A549 (cell line): ENCODE measurements at regions not wholly inside any gene's neighbourhood (a gene's known extent, or its start where the extent isn't known, plus 50 kb on each side); places are given as distances from the start of the nearest gene placed in this dataset.

Source experiments
- ATAC-seq, 2 experiments: fragments of 200-7000 bp in 1 of 2; fragments of >200 bp in 1 of 2; cut with Nextera tagmentation in 1 of 2; cut with Tn5 transposase in 1 of 2; 3 replicates each; pipeline versions ENCODE4 v1.8.0 to v1.9.1; 2018 to 2020; ENCODE audit warnings: mild to moderate bottlenecking in 1 of 2, moderate library complexity in 1 of 2
- CTCF ChIA-PET: fragments of 300-600 bp; sonication (Branson Sonifier 250); formaldehyde crosslinking; extraction: SDS; loops from one replicate; lab custom pipeline; 2021; ENCODE audit warnings: antibody characterized with exemption, inconsistent platforms; lab: Yijun Ruan, JAX
- POLR2A ChIA-PET: fragments of 350-600 bp; formaldehyde crosslinking; extraction: SDS; loops from one replicate; lab custom pipeline; 2021; ENCODE audit warnings: antibody characterized with exemption, inconsistent platforms; lab: Yijun Ruan, JAX
- DNase-seq, 2 experiments: peaks; one replicate each; pipeline versions ENCODE4 v3.0.0 to v3.0.0-alpha.2; 2011 to 2016; ENCODE audit warnings: low read depth in 1 of 2, low spot score in 1 of 2
- FAIRE-seq: peaks from 2 replicates; lab custom pipeline; 2011; peaks lifted over from hg19 to GRCh38; lab: Jason Lieb, UNC
- H3K27ac ChIP-seq, 2 experiments: fragments of >200 bp; sonication (Bioruptor Twin); formaldehyde crosslinking; 3 replicates each; pipeline ENCODE4 v1.5.1; 2016 to 2017
- H3K4me1 ChIP-seq: fragments of >200 bp; sonication (Bioruptor Twin); formaldehyde crosslinking; 3 replicates; pipeline ENCODE4 v1.6.1; 2016
- H3K4me2 ChIP-seq: fragments of >200 bp; sonication (Bioruptor Twin); formaldehyde crosslinking; 3 replicates; pipeline ENCODE4 v1.6.1; 2016
- H3K4me3 ChIP-seq: fragments of >200 bp; sonication (Bioruptor Twin); formaldehyde crosslinking; 3 replicates; pipeline ENCODE4 v1.5.1; 2016
- H3K9me3 ChIP-seq: fragments of >200 bp; sonication (Bioruptor Twin); formaldehyde crosslinking; 3 replicates; pipeline ENCODE4 v1.6.1; 2016
- ATOH8 ChIP-seq: fragments of 250-450 bp; sonication (Bioruptor Pico); IDR thresholded peaks from 2 replicates; pipeline ENCODE4 v1.5.0; 2020; ENCODE audit warnings: low read depth, mild to moderate bottlenecking, moderate library complexity
- BHLHE40 ChIP-seq: IDR thresholded peaks from 2 replicates; pipeline ENCODE4 v1.6.1; 2012; ENCODE audit warnings: low read depth, low read length, inconsistent platforms
- CBX8 ChIP-seq: fragments of 200-600 bp; sonication (generic); IDR thresholded peaks from 2 replicates; pipeline ENCODE4 v1.6.1; 2016
- CHD2 ChIP-seq: fragments of 150-350 bp; IDR thresholded peaks from 2 replicates; pipeline ENCODE4 v1.6.1; 2014; ENCODE audit warnings: low read length; ENCODE audit not compliant: partially characterized antibody
- EHF ChIP-seq: fragments of 250-450 bp; sonication (Bioruptor Pico); IDR thresholded peaks from 2 replicates; pipeline ENCODE4 v1.5.0; 2020; ENCODE audit warnings: mild to moderate bottlenecking
- EHMT2 ChIP-seq: fragments of 200-600 bp; sonication (generic); IDR thresholded peaks from 2 replicates; pipeline ENCODE4 v1.6.1; 2016; ENCODE audit warnings: antibody characterized with exemption, low read depth, mild to moderate bottlenecking, moderate library complexity
- EP300 ChIP-seq, 2 experiments: fragments of >200 bp; sonication (Bioruptor Twin); formaldehyde crosslinking; IDR thresholded peaks; 2 replicates in 1 of 2; 3 replicates in 1 of 2; pipeline ENCODE4 v1.6.1; 2016 to 2017
- FOSB ChIP-seq: fragments of 250-450 bp; sonication (Bioruptor Pico); IDR thresholded peaks from 2 replicates; pipeline ENCODE4 v1.5.0; 2020; ENCODE audit warnings: mild to moderate bottlenecking, moderate library complexity
- HDAC2 ChIP-seq: fragments of 200-600 bp; sonication (generic); IDR thresholded peaks from 2 replicates; pipeline ENCODE4 v1.6.1; 2016
- HMGXB4 ChIP-seq: fragments of 250-450 bp; sonication (Bioruptor Pico); IDR thresholded peaks from 2 replicates; pipeline ENCODE4 v1.5.0; 2021; ENCODE audit warnings: mild to moderate bottlenecking, moderate library complexity, borderline replicate concordance
- HOXA7 ChIP-seq: fragments of 250-450 bp; sonication (Bioruptor Pico); IDR thresholded peaks from 2 replicates; pipeline ENCODE4 v1.5.0; 2020; ENCODE audit warnings: mild to moderate bottlenecking, moderate library complexity
- HOXB13 ChIP-seq: fragments of 250-450 bp; sonication (Bioruptor Pico); IDR thresholded peaks from 2 replicates; pipeline ENCODE4 v1.5.0; 2020; ENCODE audit warnings: low read depth, mild to moderate bottlenecking, moderate library complexity
- HOXB5 ChIP-seq: fragments of 250-450 bp; sonication (Bioruptor Pico); IDR thresholded peaks from 2 replicates; pipeline ENCODE4 v1.5.0; 2020; ENCODE audit warnings: mild to moderate bottlenecking, moderate library complexity
- JUN ChIP-seq, 2 experiments: fragments of >200 bp; sonication (Bioruptor Twin); formaldehyde crosslinking; IDR thresholded peaks; 2 replicates in 1 of 2; 3 replicates in 1 of 2; pipeline ENCODE4 v1.6.1; 2016 to 2017
- JUNB ChIP-seq: fragments of >200 bp; sonication (Bioruptor Twin); formaldehyde crosslinking; IDR thresholded peaks from 2 replicates; pipeline ENCODE4 v1.6.1; 2016
- KDM5A ChIP-seq: fragments of 200-600 bp; sonication (generic); IDR thresholded peaks from 2 replicates; pipeline ENCODE4 v1.6.1; 2016; ENCODE audit warnings: antibody characterized with exemption, mild to moderate bottlenecking
- MAFK ChIP-seq: fragments of 450-650 bp; IDR thresholded peaks from 2 replicates; pipeline ENCODE4 v1.6.1; 2014; ENCODE audit not compliant: partially characterized antibody
- MAZ ChIP-seq: fragments of 150-350 bp; IDR thresholded peaks from 2 replicates; pipeline ENCODE4 v1.6.1; 2014; ENCODE audit warnings: antibody characterized with exemption, low read depth, low read length, borderline replicate concordance
- MYC ChIP-seq: IDR thresholded peaks from 2 replicates; pipeline ENCODE4 v1.6.1; 2012; ENCODE audit warnings: mild to moderate bottlenecking, inconsistent platforms, low read length, improper control_type of control experiment, borderline replicate concordance
- NFE2L2 ChIP-seq: fragments of 150-350 bp; conservative IDR thresholded peaks from 2 replicates; pipeline ENCODE4 v1.6.1; 2014; ENCODE audit warnings: low read length
- NPAS2 ChIP-seq: fragments of 250-450 bp; sonication (Bioruptor Pico); IDR thresholded peaks from 2 replicates; pipeline ENCODE4 v1.8.0; 2022; ENCODE audit warnings: mild to moderate bottlenecking, moderate library complexity, borderline replicate concordance
- NR3C1 ChIP-seq: fragments of >200 bp; sonication (Bioruptor Twin); formaldehyde crosslinking; IDR thresholded peaks from 3 replicates; pipeline ENCODE4 v1.6.1; 2017
- PHF8 ChIP-seq: fragments of 200-600 bp; sonication (generic); IDR thresholded peaks from 2 replicates; pipeline ENCODE4 v1.6.1; 2016; ENCODE audit warnings: low read depth, mild to moderate bottlenecking, antibody characterized with exemption, moderate library complexity, borderline replicate concordance
- RAD21 ChIP-seq, 2 experiments: fragments of >200 bp in 1 of 2; sonication (Bioruptor Twin) in 1 of 2; formaldehyde crosslinking in 1 of 2; IDR thresholded peaks in 1 of 2; conservative IDR thresholded peaks in 1 of 2; 2 replicates in 1 of 2; 3 replicates in 1 of 2; pipeline ENCODE4 v1.6.1; 2012 to 2018; ENCODE audit warnings: inconsistent platforms in 1 of 2
- RCOR1 ChIP-seq: fragments of 150-350 bp; IDR thresholded peaks from 2 replicates; pipeline ENCODE4 v1.6.1; 2014; ENCODE audit warnings: antibody characterized with exemption, low read length, low read depth
- SMC3 ChIP-seq: fragments of >200 bp; sonication (Bioruptor Twin); formaldehyde crosslinking; IDR thresholded peaks from 3 replicates; pipeline ENCODE4 v1.6.1; 2018; ENCODE audit warnings: inconsistent platforms
- TP53 ChIP-seq: fragments of 250-450 bp; sonication (Bioruptor Pico); IDR thresholded peaks from 2 replicates; pipeline ENCODE4 v1.5.0; 2021; ENCODE audit warnings: mild to moderate bottlenecking, moderate library complexity
- ZC3H11A ChIP-seq: fragments of 450-650 bp; IDR thresholded peaks from 2 replicates; pipeline ENCODE4 v1.6.1; 2014; ENCODE audit warnings: antibody characterized with exemption, mild to moderate bottlenecking
- ZNF302 ChIP-seq: fragments of 250-450 bp; sonication (Bioruptor Pico); IDR thresholded peaks from 2 replicates; pipeline ENCODE4 v1.9.0; 2021; ENCODE audit warnings: inconsistent platforms, mild to moderate bottlenecking, moderate library complexity
- ZSCAN20 ChIP-seq: fragments of 250-450 bp; sonication (Bioruptor Pico); IDR thresholded peaks from 2 replicates; pipeline ENCODE4 v1.8.0; 2022; ENCODE audit warnings: mild to moderate bottlenecking, moderate library complexity
- WGBS: methylation state at CpG from one replicate; pipeline ENCODE4 v1.1.6; 2017; ENCODE audit errors: missing lambda C conversion rate; 5-methylcytosine and 5-hydroxymethylcytosine counted together
- TF ChIP-seq, protein P1 (sequence below): fragments of >200 bp; sonication (Bioruptor Twin); formaldehyde crosslinking; IDR thresholded peaks from 3 replicates; pipeline ENCODE4 v1.6.1; 2016
- TF ChIP-seq, protein P2 (sequence below): fragments of 450-650 bp; IDR thresholded peaks from 2 replicates; pipeline ENCODE4 v1.6.1; 2014; ENCODE audit warnings: antibody characterized with exemption

- Histone ChIP-seq H3K4me1 (no peaks in the 10 kb centered on the region), H3K4me2 (no peak overlapping the region), H3K4me3 (no peak overlapping the region), H3K27ac (no peak overlapping the region), H3K9me3 (no peaks in the 10 kb centered on the region)
- CTCF ChIA-PET = no interaction called here
- TF ChIP-seq PHF8 = no peak
- no peak for TF ChIP-seq EHMT2
- TF ChIP-seq JUN (IDR thresholded peaks at IDR 0.05) = no peak
- TF ChIP-seq NR3C1 = no peak
- TF ChIP-seq NFE2L2 = no peak
- TF ChIP-seq CHD2 = no peak
- TF ChIP-seq MAFK = no peak
- TF ChIP-seq, protein P1, sequence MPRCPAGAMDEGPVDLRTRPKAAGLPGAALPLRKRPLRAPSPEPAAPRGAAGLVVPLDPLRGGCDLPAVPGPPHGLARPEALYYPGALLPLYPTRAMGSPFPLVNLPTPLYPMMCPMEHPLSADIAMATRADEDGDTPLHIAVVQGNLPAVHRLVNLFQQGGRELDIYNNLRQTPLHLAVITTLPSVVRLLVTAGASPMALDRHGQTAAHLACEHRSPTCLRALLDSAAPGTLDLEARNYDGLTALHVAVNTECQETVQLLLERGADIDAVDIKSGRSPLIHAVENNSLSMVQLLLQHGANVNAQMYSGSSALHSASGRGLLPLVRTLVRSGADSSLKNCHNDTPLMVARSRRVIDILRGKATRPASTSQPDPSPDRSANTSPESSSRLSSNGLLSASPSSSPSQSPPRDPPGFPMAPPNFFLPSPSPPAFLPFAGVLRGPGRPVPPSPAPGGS = no peak
- no peak for TF ChIP-seq MAZ
- TF ChIP-seq ZNF302 (CRISPR knock-in tag) = no peak
- no peak for TF ChIP-seq CBX8
- TF ChIP-seq ATOH8 (CRISPR knock-in tag) = no peak
- TF ChIP-seq HDAC2 = no peak
- no peak for TF ChIP-seq KDM5A
- TF ChIP-seq JUNB = no peak
- TF ChIP-seq TP53 (CRISPR knock-in tag) = no peak
- TF ChIP-seq RAD21 (conservative IDR thresholded peaks at IDR 0.05 in 1 of 2, IDR thresholded peaks at IDR 0.05 in 1 of 2) = no peak
- TF ChIP-seq, protein P2, sequence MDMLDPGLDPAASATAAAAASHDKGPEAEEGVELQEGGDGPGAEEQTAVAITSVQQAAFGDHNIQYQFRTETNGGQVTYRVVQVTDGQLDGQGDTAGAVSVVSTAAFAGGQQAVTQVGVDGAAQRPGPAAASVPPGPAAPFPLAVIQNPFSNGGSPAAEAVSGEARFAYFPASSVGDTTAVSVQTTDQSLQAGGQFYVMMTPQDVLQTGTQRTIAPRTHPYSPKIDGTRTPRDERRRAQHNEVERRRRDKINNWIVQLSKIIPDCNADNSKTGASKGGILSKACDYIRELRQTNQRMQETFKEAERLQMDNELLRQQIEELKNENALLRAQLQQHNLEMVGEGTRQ = no peak
- no peak for TF ChIP-seq BHLHE40
- FAIRE-seq (peak; percentile 93), ATAC-seq (no peak), DNase-seq (no peak)
- POLR2A ChIA-PET = no interaction called here
- WGBS = 28% methylated on average over 2 of the region's 3 CpGs
Measured at GRCh38 chrX:116345958-116346357, 90.4 kb upstream of the SLC6A14 start.

GRCh38 chrX:116357329-116357728 is 79.1 kb upstream of the SLC6A14 start:
- H3K9me3 ChIP-seq = no peaks in the 10 kb centered on the region
- CTCF ChIA-PET = no interaction called here
- DNase-seq (no peak), ATAC-seq (no peak), FAIRE-seq (no peak)
- H3K27ac ChIP-seq = no peak overlapping the region
- POLR2A ChIA-PET = no interaction called here
- no peaks in the 10 kb centered on the region for H3K4me1 ChIP-seq
- H3K4me2 ChIP-seq = no peak overlapping the region
- H3K4me3 ChIP-seq = no peak overlapping the region
- 7% methylated on average over 2 of the region's 2 CpGs for WGBS
- TF ChIP-seq BHLHE40 (no peak), ZNF302 (CRISPR knock-in tag) (no peak), EP300 (IDR thresholded peaks at IDR 0.05) (no peak), HOXA7 (CRISPR knock-in tag) (no peak), HOXB5 (CRISPR knock-in tag) (no peak), HOXB13 (CRISPR knock-in tag) (no peak), JUNB (no peak), MYC (no peak), MAFK (no peak), RCOR1 (no peak), FOSB (CRISPR knock-in tag) (no peak), ZSCAN20 (CRISPR knock-in tag) (no peak), SMC3 (no peak), NPAS2 (CRISPR knock-in tag) (no peak), EHF (CRISPR knock-in tag) (no peak), HMGXB4 (CRISPR knock-in tag) (no peak), ZC3H11A (no peak)
- TF ChIP-seq, all 56 proteins: peak for 0
